ENCODE measurements at regions not wholly inside any gene's neighbourhood (a gene's known extent, or its start where the extent isn't known, plus 50 kb on each side); places are given as distances from the start of the nearest gene placed in this dataset.
"Not testable (repeated sequence)": the region's sequence is repeated elsewhere in the genome, so short reads cannot be mapped to it uniquely, and the experiment has no call there.

DNA sequence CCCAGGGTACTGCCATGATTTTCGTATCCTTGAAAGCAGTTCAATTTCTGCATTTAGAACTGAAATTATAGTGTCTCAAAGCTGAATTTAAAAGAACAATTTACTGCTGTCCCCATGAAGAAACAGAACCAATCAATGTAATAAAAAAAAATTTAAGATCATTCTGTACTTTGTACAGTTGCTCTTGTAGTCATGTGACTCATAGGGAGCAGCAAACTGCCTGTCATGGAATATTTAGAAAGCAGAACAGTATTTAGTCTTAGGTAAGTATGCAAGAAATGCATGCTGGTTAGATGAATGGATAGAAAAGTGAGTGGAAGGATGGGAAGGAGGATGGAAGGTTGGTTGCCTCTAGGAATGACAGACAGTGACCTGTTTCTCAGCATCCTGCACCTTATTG is 450.9 kb downstream of the RAB38 start:
- Histone ChIP-seq H3K9me3 (no peaks in the 10 kb centered on the region), H3K4me3 (no peak overlapping the region), H3K36me3 (no peaks in the 10 kb centered on the region), H3K4me1 (no peaks in the 10 kb centered on the region), H3K27me3 (no peaks in the 10 kb centered on the region), H3K27ac (no peak overlapping the region)
- no peak for TF ChIP-seq POLR2AphosphoS5 (IDR thresholded peaks at IDR 0.05; ENCODE audit: insufficient read depth in 1 of 2, low read depth in 1 of 2)
- no peak for DNase-seq (ENCODE audit: extremely low spot score in 2 of 2)
- intact Hi-C loops (cut with DNase I), result no loop called here

DNA sequence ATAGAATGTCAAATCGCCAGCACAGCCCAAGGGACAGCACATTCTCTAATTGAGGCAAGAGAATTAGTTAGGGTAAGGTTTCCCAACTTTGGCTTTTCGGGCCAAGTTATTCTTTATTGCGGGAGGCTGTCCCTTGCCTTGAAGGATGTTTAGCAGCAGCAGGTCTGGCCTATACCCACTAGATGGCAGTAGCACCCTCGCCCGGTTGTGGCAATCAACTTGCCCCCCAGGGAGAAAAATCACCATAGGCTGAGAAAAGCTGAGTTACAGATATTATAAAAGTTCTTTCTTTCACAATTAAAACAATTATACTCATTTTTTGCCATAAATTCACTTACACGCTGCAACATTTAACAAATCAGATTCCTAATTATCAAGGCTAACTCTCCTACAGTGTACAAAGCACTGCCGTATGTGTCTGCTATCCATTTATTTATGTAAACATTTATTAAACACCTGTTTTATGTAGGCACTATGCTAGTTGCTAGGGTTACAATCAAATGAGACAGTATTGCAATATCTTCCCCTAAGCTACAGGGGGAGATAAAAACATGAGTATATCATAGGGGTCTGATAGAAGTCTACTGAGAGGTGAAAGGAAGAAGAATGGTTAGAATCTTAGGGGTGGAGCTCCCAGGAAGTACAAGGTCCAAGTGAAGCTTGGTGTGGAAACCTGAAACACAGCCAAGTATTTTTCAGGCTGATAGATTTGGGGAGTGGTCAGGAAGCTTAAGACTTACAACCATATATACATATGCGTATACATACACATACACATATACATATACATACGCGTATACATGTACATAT is 452.3 kb downstream of the RAB38 start:
- Histone ChIP-seq H3K4me3 (no peak overlapping the region), H3K27ac (no peak overlapping the region), H3K4me1 (no peaks in the 10 kb centered on the region), H3K27me3 (no peaks in the 10 kb centered on the region), H3K36me3 (no peaks in the 10 kb centered on the region), H3K9me3 (no peaks in the 10 kb centered on the region)
- intact Hi-C loops (cut with DNase I), result no loop called here
- DNase-seq (ENCODE audit: extremely low spot score in 2 of 2), result no peak
- TF ChIP-seq, protein P1, sequence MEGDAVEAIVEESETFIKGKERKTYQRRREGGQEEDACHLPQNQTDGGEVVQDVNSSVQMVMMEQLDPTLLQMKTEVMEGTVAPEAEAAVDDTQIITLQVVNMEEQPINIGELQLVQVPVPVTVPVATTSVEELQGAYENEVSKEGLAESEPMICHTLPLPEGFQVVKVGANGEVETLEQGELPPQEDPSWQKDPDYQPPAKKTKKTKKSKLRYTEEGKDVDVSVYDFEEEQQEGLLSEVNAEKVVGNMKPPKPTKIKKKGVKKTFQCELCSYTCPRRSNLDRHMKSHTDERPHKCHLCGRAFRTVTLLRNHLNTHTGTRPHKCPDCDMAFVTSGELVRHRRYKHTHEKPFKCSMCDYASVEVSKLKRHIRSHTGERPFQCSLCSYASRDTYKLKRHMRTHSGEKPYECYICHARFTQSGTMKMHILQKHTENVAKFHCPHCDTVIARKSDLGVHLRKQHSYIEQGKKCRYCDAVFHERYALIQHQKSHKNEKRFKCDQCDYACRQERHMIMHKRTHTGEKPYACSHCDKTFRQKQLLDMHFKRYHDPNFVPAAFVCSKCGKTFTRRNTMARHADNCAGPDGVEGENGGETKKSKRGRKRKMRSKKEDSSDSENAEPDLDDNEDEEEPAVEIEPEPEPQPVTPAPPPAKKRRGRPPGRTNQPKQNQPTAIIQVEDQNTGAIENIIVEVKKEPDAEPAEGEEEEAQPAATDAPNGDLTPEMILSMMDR (IDR thresholded peaks at IDR 0.05), result peak in 1 of 3 experiments; percentile 18
- TF ChIP-seq POLR2A (IDR thresholded peaks at IDR 0.05), result no peak

DNA sequence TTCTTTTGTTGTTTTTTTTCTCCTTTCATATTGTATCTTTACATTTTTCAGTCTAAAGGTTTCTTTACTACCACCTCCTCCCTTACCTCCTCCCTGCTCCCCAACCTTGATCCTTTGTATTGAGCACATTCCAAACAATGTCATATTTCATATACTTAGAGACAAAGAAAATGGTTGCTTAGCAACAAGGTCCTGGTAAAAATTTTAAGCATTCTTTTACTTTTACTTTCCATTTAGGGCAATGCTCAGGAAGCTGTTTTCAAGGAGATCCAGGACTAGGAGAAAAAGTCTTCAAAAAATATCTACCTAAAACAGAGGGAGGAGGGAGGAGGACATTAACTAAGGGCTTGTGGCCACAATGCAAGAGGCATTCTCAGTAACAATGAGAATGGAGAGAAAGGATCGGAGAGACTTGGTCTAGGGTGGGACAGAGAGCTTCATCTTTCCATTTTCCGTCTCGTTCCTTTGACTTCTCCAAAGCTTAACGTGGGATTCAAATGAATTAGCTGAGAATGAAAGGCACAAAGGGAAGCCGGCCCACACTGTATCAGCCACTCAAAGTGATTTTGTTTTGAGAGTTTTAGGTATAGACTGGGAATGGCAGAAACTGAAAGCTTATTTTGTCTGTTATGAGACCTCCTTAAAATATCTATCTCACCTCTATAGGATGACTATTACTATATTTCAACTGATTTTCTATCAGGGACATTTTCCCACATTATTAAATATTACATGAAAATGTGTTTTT is 455.7 kb downstream of the RAB38 start:
- intact Hi-C loops (cut with DNase I), result no loop called here
- H3K4me1 ChIP-seq, result no peaks in the 10 kb centered on the region
- TF ChIP-seq, protein P1 (IDR thresholded peaks at IDR 0.05), result no peak
- TF ChIP-seq POLR2AphosphoS5 (IDR thresholded peaks at IDR 0.05; ENCODE audit: insufficient read depth in 1 of 2, low read depth in 1 of 2) (no peak), POLR2A (IDR thresholded peaks at IDR 0.05) (no peak)
- no peak overlapping the region for H3K27ac ChIP-seq
- no peak overlapping the region for H3K4me3 ChIP-seq
- no peaks in the 10 kb centered on the region for H3K27me3 ChIP-seq
- no peaks in the 10 kb centered on the region for H3K9me3 ChIP-seq
- no peak for DNase-seq (ENCODE audit: extremely low spot score in 2 of 2)
- H3K36me3 ChIP-seq, result no peaks in the 10 kb centered on the region

DNA sequence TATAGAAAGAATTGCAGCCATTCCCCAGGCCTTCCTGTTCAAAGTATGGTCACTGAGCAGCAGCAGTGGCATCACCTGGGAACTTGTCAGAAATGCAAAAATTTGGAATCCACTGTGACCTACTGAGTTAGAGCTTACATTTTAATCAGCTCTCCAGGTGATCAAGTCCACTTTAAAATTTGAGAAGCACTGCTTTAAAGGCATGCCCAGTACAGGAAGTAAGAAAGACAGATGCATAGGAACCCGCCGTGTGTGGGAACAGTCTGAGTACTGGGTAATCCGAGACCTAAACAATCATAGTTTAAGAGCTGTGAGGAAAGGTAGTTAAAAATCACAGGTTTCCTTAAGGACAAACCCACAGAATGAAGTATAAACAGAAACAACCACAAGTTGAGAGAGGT is 462.4 kb downstream of the RAB38 start:
- TF ChIP-seq POLR2AphosphoS5 (IDR thresholded peaks at IDR 0.05; ENCODE audit: insufficient read depth in 1 of 2, low read depth in 1 of 2) (no peak), POLR2A (IDR thresholded peaks at IDR 0.05) (no peak)
- TF ChIP-seq, protein P1 (IDR thresholded peaks at IDR 0.05), result no peak
- Histone ChIP-seq H3K27ac (no peak overlapping the region), H3K36me3 (no peaks in the 10 kb centered on the region), H3K27me3 (no peaks in the 10 kb centered on the region), H3K9me3 (no peaks in the 10 kb centered on the region), H3K4me1 (no peaks in the 10 kb centered on the region), H3K4me3 (no peak overlapping the region)
- intact Hi-C loops (cut with DNase I), result no loop called here
- no peak for DNase-seq (ENCODE audit: extremely low spot score in 2 of 2)

DNA sequence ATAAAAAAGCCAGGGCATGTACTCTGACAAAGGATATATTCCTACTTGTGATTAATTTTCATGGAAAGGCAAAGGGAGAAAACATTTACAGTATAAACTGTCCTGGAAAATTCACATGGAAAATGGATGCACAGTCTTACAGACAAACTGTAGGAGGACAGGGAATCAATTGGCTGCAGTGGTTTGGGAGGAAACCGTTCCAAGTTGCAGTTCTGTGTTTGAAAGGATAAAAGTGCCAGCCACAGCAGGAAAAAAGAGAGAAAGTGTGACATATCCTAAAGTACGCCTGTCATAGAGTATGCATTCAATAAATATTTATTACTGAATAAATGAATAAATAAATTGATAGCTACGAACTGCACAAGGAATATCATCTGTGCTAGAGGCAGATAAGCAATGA is 462.9 kb downstream of the RAB38 start:
- TF ChIP-seq POLR2A (IDR thresholded peaks at IDR 0.05), result no peak
- TF ChIP-seq POLR2AphosphoS5 (IDR thresholded peaks at IDR 0.05; ENCODE audit: insufficient read depth in 1 of 2, low read depth in 1 of 2), result no peak
- TF ChIP-seq, protein P1 (IDR thresholded peaks at IDR 0.05), result no peak
- no peak for DNase-seq (ENCODE audit: extremely low spot score in 2 of 2)
- H3K36me3 ChIP-seq, result no peaks in the 10 kb centered on the region

DNA sequence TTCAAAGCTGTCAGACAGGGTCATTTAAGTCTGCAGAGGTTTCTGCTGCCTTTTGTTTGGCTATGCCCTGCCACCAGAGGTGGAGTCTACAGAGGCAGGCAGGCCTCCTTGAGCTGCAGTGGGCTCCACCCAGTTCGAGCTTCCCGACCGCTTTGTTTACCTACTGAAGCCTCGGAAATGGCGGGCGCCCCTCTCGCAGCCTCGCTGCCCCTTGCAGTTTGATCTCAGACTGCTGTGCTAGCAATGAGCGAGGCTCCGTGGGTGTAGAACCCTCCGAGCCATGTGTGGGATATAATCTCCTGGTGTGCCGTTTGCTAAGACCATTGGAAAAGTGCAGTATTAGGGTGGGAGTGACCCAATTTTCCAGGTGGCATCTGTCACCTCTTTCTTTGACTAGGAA is 471.7 kb downstream of the RAB38 start:
- DNase-seq (ENCODE audit: extremely low spot score in 2 of 2); H3K27ac ChIP-seq; H3K36me3 ChIP-seq; H3K9me3 ChIP-seq; H3K4me1 ChIP-seq; H3K27me3 ChIP-seq; intact Hi-C loops (cut with DNase I); H3K4me3 ChIP-seq: not testable (repeated sequence)

More for the DNA sequence above, 462.9 kb downstream of the RAB38 start:
- H3K4me1 ChIP-seq, result no peaks in the 10 kb centered on the region
- H3K4me3 ChIP-seq, result no peak overlapping the region
- no peaks in the 10 kb centered on the region for H3K27me3 ChIP-seq
- intact Hi-C loops (cut with DNase I), result no loop called here
- no peaks in the 10 kb centered on the region for H3K9me3 ChIP-seq
- no peak overlapping the region for H3K27ac ChIP-seq

Measured in vagina (tissue), 2 donors.